Caco-2 (cell line): ENCODE measurements at regions not wholly inside any gene's neighbourhood (a gene's known extent, or its start where the extent isn't known, plus 50 kb on each side); places are given as distances from the start of the nearest gene placed in this dataset.
"Not testable (repeated sequence)": the region's sequence is repeated elsewhere in the genome, so short reads cannot be mapped to it uniquely, and the experiment has no call there.

Source experiments
- BruUV-seq: library from RNA; stranded (reverse); fragments of 400-500 nt; replicated peaks from 2 replicates; lab custom pipeline; 2021; lab: Mats Ljungman, UMichigan
- CTCF ChIA-PET: fragments of 300-600 bp; sonication (Branson Sonifier 250); formaldehyde crosslinking; loops from one replicate; lab custom pipeline; 2022; ENCODE audit warnings: antibody characterized with exemption; lab: Charles Lee
- POLR2A ChIA-PET: fragments of 300-600 bp; sonication (Branson Sonifier 250); formaldehyde crosslinking; loops from one replicate; lab custom pipeline; 2022; ENCODE audit warnings: antibody characterized with exemption; lab: Charles Lee
- DNase-seq, 2 experiments: peaks; one replicate each; pipeline versions ENCODE4 v3.0.0 to v3.0.0-alpha.2; 2020 to 2022
- H3K27me3 ChIP-seq: replicated peaks from 2 replicates; pipeline ENCODE4 v1.6.0; 2011; ENCODE audit warnings: low read length; ENCODE audit not compliant: control insufficient read depth, insufficient read depth
- H3K36me3 ChIP-seq: 2 replicates; pipeline ENCODE4 v1.5.1; 2011; ENCODE audit warnings: low read length; ENCODE audit not compliant: control insufficient read depth, insufficient read depth
- H3K4me1 ChIP-seq: fragments of 250-450 bp; sonication (Bioruptor Pico); 2 replicates; pipeline ENCODE4 v1.5.1; 2020; ENCODE audit warnings: mild to moderate bottlenecking
- H3K4me3 ChIP-seq: 2 replicates; pipeline ENCODE4 v1.5.1; 2011; ENCODE audit warnings: low read depth, mild to moderate bottlenecking, control low read depth, low read length
- H3K9me3 ChIP-seq: fragments of 250-450 bp; sonication (Bioruptor Pico); 2 replicates; pipeline ENCODE4 v1.5.1; 2020; ENCODE audit warnings: mild to moderate bottlenecking, moderate library complexity
- H3K27ac Mint-ChIP-seq: one replicate; pipeline ENCODE4 v1.8.0; 2022; ENCODE audit warnings: mixed read lengths; ENCODE audit not compliant: unreplicated experiment
- H3K27me3 Mint-ChIP-seq: one replicate; pipeline ENCODE4 v1.8.0; 2022; ENCODE audit warnings: mixed read lengths; ENCODE audit not compliant: insufficient read depth, unreplicated experiment
- H3K36me3 Mint-ChIP-seq: one replicate; pipeline ENCODE4 v1.8.0; 2022; ENCODE audit warnings: mild to moderate bottlenecking, mixed read lengths; ENCODE audit not compliant: insufficient read depth, unreplicated experiment
- H3K4me1 Mint-ChIP-seq: one replicate; pipeline ENCODE4 v1.8.0; 2022; ENCODE audit warnings: low read depth, mixed read lengths; ENCODE audit not compliant: unreplicated experiment
- H3K4me3 Mint-ChIP-seq: one replicate; pipeline ENCODE4 v1.8.0; 2022; ENCODE audit warnings: mild to moderate bottlenecking, moderate library complexity, mixed read lengths; ENCODE audit not compliant: unreplicated experiment
- H3K9me3 Mint-ChIP-seq: one replicate; pipeline ENCODE4 v1.8.0; 2022; ENCODE audit warnings: mixed read lengths; ENCODE audit not compliant: unreplicated experiment
- CTCF ChIP-seq, 2 experiments: fragments of 200-600 bp in 1 of 2; IDR thresholded peaks; 1 replicate in 1 of 2; 2 replicates in 1 of 2; pipeline versions ENCODE4 v1.5.1 to v1.8.0; 2011 to 2022; ENCODE audit warnings: antibody characterized with exemption in 1 of 2, control low read depth in 1 of 2, inconsistent platforms in 1 of 2, low read depth in 1 of 2, low read length in 1 of 2, mild to moderate bottlenecking in 1 of 2, moderate library complexity in 1 of 2; ENCODE audit not compliant: insufficient read depth in 1 of 2, severe bottlenecking in 1 of 2, unreplicated experiment in 1 of 2
- intact Hi-C: fragments of 100-400 bp; cut with micrococcal nuclease; formaldehyde crosslinking; loops from one replicate; pipeline ENCODE4 v1.10.0; 2022; ENCODE audit not compliant: unreplicated experiment

- CTCF ChIA-PET, result no interaction called here
- no peaks in the 10 kb centered on the region for H3K36me3 Mint-ChIP-seq
- no peak overlapping the region for H3K27ac Mint-ChIP-seq
- Histone ChIP-seq H3K27me3 (no peaks in the 10 kb centered on the region), H3K4me1 (no peaks in the 10 kb centered on the region), H3K4me3 (no peak overlapping the region), H3K36me3 (no peaks in the 10 kb centered on the region), H3K9me3 (no peaks in the 10 kb centered on the region)
- intact Hi-C loops, result no loop called here
- H3K4me1 Mint-ChIP-seq, result no peaks in the 10 kb centered on the region
- TF ChIP-seq CTCF (IDR thresholded peaks at IDR 0.05; ENCODE audit: insufficient read depth in 1 of 2, low read depth in 1 of 2, low read length in 1 of 2, severe bottlenecking in 1 of 2, unreplicated experiment in 1 of 2), result no peak
- peaks cover 11% of the 10 kb centered on the region for H3K9me3 Mint-ChIP-seq
- no TSS peak for BruUV-seq
- POLR2A ChIA-PET, result no interaction called here
- no peak for DNase-seq
- no peaks in the 10 kb centered on the region for H3K27me3 Mint-ChIP-seq
- H3K4me3 Mint-ChIP-seq, result no peak overlapping the region
These were observed 188.2 kb upstream of the XIRP2 start for GRCh38 chr2:166700079-166700478.

GRCh38 chr2:166695154-166695553 lies 193.1 kb upstream of the XIRP2 start:
- no peak for DNase-seq
- H3K27me3 ChIP-seq, result no peaks in the 10 kb centered on the region
- CTCF ChIA-PET, result no interaction called here
- H3K36me3 ChIP-seq, result no peaks in the 10 kb centered on the region
- Mint-ChIP-seq H3K36me3 (no peaks in the 10 kb centered on the region), H3K27ac (no peak overlapping the region), H3K27me3 (no peaks in the 10 kb centered on the region), H3K9me3 (peaks cover 28% of the 10 kb centered on the region), H3K4me1 (no peaks in the 10 kb centered on the region), H3K4me3 (no peak overlapping the region)
- H3K9me3 ChIP-seq, result no peaks in the 10 kb centered on the region
- BruUV-seq, result no TSS peak
- POLR2A ChIA-PET, result no interaction called here
- H3K4me3 ChIP-seq, result no peak overlapping the region
- intact Hi-C loops, result no loop called here
- H3K4me1 ChIP-seq, result no peaks in the 10 kb centered on the region
- TF ChIP-seq CTCF (IDR thresholded peaks at IDR 0.05; ENCODE audit: insufficient read depth in 1 of 2, low read depth in 1 of 2, low read length in 1 of 2, severe bottlenecking in 1 of 2, unreplicated experiment in 1 of 2), result no peak

GRCh38 chr2:166686057-166686456 lies 192.0 kb upstream of the SCN7A start:
- H3K4me1 ChIP-seq, H3K4me3 ChIP-seq, H3K36me3 Mint-ChIP-seq, BruUV-seq, H3K9me3 Mint-ChIP-seq, H3K4me3 Mint-ChIP-seq, H3K36me3 ChIP-seq, H3K9me3 ChIP-seq, intact Hi-C loops, H3K4me1 Mint-ChIP-seq, H3K27me3 ChIP-seq, POLR2A ChIA-PET, H3K27ac Mint-ChIP-seq, H3K27me3 Mint-ChIP-seq, CTCF ChIA-PET: not testable (repeated sequence)
- DNase-seq, result peak in 1 of 2 experiments; percentile 31

- no peaks in the 10 kb centered on the region for H3K27me3 Mint-ChIP-seq
- H3K4me1 ChIP-seq, result no peaks in the 10 kb centered on the region
- no peaks in the 10 kb centered on the region; the same call in 1 of the 2 replicates for H3K36me3 ChIP-seq
- no peak overlapping the region for H3K4me3 ChIP-seq
- CTCF ChIA-PET, result interaction anchor here (0.6 kb wide), 1 partner anchor 138 kb away, joined by 3 read pairs; no protein-coding TSS in a partner anchor
- no TSS peak for BruUV-seq
- no peak for TF ChIP-seq CTCF (IDR thresholded peaks at IDR 0.05; ENCODE audit: insufficient read depth in 1 of 2, low read depth in 1 of 2, low read length in 1 of 2, severe bottlenecking in 1 of 2, unreplicated experiment in 1 of 2)
- no peaks in the 10 kb centered on the region for H3K9me3 Mint-ChIP-seq
- H3K27ac Mint-ChIP-seq, result no peak overlapping the region
- POLR2A ChIA-PET, result no interaction called here
- DNase-seq, result no peak
- no peaks in the 10 kb centered on the region for H3K9me3 ChIP-seq
- intact Hi-C loops, result no loop called here
- H3K4me1 Mint-ChIP-seq, result no peaks in the 10 kb centered on the region
- no peak overlapping the region for H3K4me3 Mint-ChIP-seq
- no peaks in the 10 kb centered on the region for H3K36me3 Mint-ChIP-seq
- no peaks in the 10 kb centered on the region for H3K27me3 ChIP-seq
These were observed 183.9 kb upstream of the SCN7A start for GRCh38 chr2:166677996-166678395.
